ENCODE measurements at regions not wholly inside any gene's neighbourhood (a gene's known extent, or its start where the extent isn't known, plus 50 kb on each side); places are given as distances from the start of the nearest gene placed in this dataset.

GRCh38 chr16:86682219-86682904, 104.0 kb downstream of the FOXL1 start:
- no peak for DNase-seq (ENCODE audit: low read depth)

DNA sequence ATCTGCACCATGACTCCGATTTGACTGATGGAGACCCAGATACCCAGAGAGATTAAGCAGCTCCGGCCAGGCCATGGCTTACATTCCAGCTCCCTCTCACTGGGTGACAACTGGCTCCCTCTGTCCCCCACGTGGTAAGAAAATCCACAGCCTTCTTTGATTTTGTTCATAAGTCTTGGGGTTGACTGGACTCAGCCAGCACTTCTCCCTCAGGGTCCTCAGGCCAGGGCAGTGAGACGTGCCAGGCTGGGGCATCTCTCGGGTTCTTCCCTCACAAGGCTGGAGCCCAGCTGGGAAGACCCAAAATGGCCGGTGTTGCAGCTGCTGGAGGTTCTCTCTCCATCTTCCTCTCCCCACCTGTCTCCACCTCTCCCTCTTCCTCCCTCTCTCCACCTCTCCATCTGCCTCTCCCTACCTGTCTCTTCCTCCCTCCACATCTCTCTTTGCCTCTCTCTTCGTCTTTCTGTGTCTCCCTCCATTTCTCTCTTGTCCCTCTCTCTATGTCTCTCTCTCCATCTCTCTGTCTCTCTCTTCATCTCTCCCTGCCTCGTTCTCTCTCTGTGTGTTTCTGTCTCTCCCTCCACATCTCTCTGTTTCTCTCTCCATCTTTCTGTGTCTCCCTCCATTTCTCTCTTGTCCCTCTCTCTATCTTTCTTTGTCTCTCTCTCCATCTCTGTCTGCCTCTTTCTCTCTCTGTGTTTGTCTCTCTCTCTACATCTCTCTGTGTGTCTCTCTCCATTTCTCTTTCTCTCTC, 105.3 kb downstream of the FOXL1 start:
- DNase-seq (ENCODE audit: low read depth), result no peak

DNA sequence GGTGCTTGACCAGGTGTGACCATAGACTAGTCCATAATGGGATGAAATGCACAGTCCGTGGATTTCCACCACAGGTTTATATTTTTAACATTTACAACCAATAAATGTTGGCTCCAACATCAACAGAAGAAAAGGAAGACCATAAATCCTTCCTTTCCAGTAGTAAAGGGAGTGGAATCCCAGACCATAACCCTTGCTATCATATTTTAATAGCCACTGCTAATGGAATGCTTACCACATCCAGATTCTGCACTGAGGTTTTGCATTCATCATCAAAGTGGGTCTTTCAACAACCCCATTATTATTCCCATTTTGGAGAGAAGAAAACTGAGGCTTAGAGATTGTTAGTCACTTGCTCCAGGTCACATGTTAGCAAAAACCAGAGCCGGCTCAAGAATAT, 106.7 kb downstream of the FOXL1 start:
- no peak for DNase-seq (ENCODE audit: low read depth)

DNA sequence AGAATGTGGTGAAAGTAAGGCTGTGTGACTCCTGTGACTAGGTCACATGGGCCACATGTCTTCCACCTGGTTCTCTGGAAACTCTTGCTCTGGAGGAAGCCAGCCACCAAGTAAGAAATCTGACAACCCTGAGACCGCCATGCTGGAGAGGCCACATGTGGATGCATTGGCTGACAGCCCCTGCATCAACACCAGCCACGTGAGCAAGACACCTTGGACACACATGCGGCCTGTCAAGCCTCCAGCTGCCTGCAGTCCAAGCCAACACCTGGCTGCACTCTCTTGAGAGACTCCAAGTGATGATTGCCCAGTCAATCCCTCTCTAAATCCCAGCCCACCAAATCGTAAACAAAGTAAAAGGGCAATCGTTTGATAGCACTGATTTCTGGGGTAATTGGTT, 112.6 kb downstream of the FOXL1 start:
- no peak for DNase-seq (ENCODE audit: low read depth)

- no peak for DNase-seq (ENCODE audit: low read depth)
These were observed 114.1 kb downstream of the FOXL1 start for GRCh38 chr16:86692426-86692825.

DNA sequence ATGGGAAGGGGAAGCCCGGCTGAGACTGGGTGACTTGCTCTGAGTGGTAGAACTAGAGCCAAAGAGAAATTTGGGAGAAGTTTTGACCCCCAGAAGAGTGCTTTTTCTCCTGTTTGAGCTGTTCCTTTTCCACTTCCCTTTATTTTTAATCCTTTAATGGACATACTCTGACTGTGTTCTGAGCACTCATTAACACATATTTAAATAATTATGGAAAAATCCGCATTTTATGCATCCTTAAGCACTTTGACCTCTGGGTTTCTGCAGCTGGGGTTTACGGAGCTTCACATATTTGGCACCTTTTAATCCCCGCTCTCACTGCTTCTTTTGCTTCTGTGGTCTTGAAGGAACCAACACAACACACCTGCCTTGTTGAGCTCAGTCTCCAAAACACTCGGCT, 114.7 kb downstream of the FOXL1 start:
- DNase-seq (ENCODE audit: low read depth), result no peak

GRCh38 chr16:86697715-86698114, 119.4 kb downstream of the FOXL1 start:
- DNase-seq (ENCODE audit: low read depth), result peak; percentile 18

GRCh38 chr16:86700046-86700945, 121.9 kb downstream of the FOXL1 start:
- DNase-seq (ENCODE audit: low read depth), result no peak

DNA sequence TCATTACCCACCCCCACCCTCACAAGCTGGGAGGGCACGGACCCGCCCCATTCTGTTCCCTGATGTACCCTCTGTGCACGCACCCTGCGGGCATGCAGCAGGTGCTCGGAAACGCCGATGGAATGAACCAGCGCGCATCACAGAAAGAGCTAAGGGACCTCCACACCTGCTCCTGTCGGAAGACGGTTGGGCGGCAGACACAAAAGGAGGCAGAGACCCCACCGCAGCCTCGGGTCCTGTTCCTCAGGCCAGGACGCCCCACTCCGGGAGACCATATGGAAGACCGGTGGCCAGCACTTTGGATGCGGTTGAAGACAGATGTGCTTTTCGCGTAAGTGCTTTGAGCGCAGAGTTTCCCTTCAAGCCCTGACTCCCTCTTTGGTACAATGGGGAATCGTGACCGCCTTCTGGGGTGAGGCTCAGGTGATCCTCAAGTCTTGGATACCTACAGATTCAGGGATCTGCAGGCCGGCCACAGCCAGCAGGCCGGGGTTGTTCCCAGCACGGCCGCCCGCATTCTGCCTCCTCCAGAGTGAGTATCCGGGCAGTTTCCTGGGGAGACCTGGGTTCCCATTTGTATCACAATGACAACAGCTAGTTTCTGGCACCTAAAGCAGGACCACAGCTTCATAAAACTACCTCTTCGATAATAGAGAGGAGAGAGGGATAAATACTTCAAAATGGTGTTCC, 123.1 kb downstream of the FOXL1 start:
- DNase-seq (ENCODE audit: low read depth), result no peak

DNA sequence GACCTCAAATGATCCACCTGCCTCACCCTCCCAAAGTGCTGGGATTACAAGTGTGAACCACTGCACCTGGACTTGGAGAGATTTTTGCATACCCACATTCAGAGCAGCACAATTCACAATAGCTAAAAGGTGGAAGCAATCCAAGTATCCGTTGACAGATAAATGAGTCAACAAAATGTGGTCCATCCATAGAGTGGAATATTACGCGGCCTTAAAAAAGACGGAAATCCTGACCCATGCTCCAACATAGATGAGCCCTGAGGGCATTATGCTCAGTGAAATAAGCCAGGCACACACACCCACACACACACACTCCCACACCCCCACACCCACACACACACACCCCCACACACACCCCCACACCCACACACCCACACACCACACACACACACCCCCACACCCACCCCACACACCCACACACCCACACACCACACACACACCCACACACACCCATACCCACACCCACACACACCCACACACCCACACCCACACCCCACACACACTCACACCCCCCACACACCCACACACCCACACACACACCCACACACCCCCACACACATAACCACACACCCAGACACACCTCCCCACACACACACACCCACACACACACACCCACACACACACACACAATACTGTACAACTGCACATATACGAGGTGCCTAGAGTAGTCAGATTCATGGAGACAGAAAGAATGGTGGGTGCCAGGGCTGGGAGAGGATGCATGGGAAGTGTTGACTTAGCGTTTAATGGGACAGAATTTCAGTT, 124.7 kb downstream of the FOXL1 start:
- no peak for DNase-seq (ENCODE audit: low read depth)

DNA sequence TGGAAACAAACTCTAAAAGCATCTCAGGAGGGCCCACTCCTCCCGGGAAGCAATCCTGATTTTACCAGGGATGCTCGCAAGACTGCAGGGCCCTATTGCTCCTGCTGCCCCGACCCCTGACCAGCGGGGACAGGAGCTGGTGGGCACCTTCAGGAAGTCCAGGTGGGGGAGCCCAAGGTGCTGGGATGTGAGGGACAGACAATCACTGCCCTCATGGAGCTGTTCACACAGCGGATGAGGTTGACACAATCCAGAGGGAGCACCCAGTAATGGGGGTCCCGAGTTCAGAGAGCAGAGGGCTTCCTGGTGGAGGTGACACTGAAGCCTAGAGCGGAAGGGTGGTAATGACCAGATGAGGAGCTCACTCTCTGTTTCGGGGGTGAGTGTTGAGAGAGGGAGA, 126.2 kb downstream of the FOXL1 start:
- DNase-seq (ENCODE audit: low read depth), result no peak

- DNase-seq (ENCODE audit: low read depth), result no peak
These were observed 128.4 kb downstream of the FOXL1 start for GRCh38 chr16:86706726-86707125.

DNA sequence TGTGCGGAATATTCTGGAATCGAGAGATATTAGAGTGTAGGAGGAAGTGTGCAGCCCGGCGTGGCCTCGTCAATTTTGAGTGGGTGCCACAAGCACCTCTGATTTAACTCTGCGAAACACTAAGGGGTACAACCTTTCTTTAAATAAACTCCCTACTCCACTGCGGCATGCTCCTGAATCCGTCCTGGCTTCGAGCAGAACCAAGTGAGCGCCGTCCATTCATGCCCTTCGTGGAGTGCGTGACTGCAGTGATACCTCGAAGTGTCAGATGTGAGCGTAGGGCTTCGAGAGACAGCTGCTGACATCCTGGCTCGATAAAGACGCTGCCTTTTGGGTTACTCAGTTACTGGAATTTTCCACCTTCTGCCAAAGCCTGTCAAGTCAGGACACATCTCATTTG, 128.8 kb downstream of the FOXL1 start:
- no peak for DNase-seq (ENCODE audit: low read depth)

DNA sequence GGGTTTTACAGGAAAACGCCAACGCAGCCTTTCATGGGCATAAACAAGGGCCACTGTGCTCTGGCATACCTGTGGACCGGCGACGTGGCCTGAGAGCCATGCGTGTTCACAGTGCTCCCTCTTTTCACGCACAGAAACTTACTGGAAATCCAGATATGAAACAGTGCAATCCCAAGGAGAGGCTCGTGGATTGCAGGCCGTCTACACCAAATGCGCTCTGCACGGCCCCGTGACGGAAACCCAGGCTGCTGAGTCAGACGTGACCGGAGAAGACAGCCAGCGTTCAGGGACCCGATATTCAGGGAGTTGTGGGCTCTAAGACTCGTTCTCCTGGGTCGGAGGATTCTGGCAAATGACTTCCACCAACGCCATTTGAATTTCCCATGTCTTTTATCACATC, 129.2 kb downstream of the FOXL1 start:
- no peak for DNase-seq (ENCODE audit: low read depth)

DNA sequence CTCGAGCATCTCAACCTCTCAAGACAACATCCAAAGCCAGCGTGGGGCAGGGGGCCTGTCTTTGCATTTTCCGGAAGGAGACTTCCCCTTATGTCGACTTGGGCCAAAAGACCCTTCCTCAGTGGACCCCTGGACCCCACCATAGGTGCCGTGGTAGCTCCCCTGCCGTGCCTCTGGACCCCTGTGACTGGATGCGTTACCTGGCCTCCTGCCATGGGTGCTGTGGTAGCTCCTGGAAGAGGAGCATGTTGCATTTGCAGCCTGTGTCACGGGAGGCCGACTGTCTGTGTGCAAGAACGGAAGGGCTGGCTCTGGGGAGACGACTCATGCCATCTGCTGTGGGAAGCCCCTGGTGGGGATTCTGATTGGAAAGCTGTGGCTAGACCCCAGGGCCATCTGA, 130.1 kb downstream of the FOXL1 start:
- no peak for DNase-seq (ENCODE audit: low read depth)

DNA sequence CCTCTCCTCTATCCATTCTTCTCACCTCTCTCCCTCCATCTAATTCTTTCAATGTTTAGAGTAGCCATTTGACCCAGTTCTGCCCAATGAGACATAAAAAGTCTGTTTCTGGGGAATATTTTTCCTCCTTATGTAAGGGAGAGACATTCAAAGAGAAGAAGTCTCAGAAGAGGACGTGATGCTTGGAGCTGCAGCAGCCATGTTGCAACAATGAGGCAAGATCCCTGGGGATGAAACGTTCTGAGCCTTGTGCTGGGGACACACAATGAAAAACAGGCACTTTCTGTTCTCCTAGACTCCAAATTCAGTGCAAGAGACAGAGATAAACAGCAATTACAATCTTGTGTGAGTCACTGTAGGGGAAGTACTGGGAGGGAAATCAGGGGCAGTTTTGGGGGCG, 130.8 kb downstream of the FOXL1 start:
- no peak for DNase-seq (ENCODE audit: low read depth)

DNA sequence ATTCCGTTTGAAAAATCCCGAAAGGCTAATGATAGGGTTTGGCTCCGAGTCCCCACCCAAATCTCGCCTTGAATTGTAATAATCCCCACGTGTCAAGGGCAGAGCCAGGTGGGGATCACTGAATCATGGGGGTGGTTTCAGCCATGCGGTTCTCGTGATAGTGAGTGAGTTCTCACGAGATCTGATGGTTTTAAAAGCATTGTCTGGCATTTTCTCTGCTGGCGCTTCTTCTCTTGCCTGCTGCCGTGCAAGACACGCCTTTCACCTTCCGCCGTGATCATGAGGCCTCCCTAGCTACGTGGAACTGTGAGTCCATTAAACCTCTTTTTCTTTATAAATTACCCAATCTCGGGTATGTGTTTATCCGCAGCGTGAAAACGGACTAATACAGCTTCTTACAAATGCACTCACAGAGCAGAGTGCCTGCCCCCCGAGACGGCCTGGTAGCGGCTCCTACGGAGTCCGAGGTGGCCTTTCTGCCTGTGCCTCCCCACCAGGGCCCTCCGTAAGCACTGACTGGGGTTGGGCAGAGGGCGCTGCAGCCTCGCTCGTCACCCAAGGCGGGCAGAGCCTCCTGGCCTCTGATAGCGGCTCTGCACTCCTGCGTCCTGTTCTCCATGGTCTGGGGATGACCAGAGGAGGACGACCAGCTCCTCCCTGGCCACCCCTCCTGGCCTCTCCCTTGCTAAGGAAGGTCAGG, 131.7 kb downstream of the FOXL1 start:
- no peak for DNase-seq (ENCODE audit: low read depth)

DNA sequence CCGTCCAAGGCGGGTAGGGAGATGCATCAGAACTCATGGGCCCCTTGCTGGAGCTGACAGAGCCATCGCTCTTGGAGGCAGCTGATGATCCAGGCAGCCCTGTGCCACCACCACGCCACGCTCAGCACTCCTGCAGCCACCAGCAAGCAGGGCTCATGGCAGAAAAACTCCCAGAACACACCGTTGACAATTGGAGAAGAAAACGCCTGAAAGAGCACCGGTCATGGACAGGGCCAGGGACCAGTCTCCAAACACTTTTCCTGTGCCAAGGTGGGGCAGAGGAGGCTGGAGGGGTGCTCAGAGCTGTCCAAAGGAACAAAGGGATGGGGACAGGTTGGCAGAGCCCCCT, 132.2 kb downstream of the FOXL1 start:
- DNase-seq (ENCODE audit: low read depth), result no peak

DNA sequence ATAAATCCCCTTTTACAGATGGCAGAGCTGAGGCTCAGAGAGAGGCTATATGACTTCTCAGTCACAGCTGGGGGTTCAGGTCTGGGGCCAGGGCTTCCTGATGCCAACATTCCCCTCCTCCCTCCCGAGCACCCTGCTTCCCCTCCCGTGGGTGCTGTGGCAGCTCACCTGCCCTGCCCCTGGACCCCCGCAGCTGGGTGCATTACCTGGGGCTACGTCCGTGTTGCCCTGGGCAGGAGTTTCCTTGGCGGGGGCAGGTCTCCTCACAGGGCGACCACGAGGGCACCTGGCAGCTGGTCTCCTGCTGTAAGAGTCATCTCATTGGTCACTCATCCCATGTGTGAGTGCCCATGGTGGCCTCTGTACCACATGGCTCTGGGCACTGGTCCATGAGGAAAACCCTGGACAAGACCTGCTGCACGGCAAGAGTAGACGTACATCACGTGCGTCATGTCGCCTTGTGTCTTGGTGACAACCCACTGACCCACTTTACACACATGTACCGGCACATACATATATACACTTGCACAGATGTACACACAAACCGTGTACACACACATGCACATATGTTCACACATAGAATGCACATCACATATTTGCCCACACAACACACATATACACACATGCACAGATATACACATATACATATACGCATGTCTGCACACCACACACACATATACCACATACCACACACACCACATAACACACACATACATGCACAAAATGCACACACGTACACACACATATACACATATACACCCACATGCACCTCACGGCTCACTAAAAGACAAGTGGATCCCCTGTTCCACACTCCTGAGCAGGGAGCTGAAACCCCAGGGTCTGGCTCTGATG, 134.0 kb downstream of the FOXL1 start:
- no peak for DNase-seq (ENCODE audit: low read depth)
